Karpas-422 (cell line): ENCODE measurements at regions not wholly inside any gene's neighbourhood (a gene's known extent, or its start where the extent isn't known, plus 50 kb on each side); places are given as distances from the start of the nearest gene placed in this dataset.

ENCODE experiments used
- DNase-seq: peaks from one replicate; pipeline ENCODE4 v3.0.0-alpha.2; 2015
- H2AFZ ChIP-seq: fragments of 200-600 bp; sonication (generic); 2 replicates; pipeline ENCODE4 v1.6.1; 2014; ENCODE audit warnings: antibody characterized with exemption, low read length, mixed read lengths
- H3K27ac ChIP-seq: fragments of 200-600 bp; sonication (generic); 2 replicates; pipeline ENCODE4 v1.5.1; 2014; ENCODE audit warnings: mild to moderate bottlenecking, low read length, moderate library complexity
- H3K27me3 ChIP-seq: fragments of 200-600 bp; sonication (generic); 2 replicates; pipeline ENCODE4 v1.6.1; 2014; ENCODE audit warnings: low read length, mixed read lengths
- H3K36me3 ChIP-seq: fragments of 200-600 bp; sonication (generic); 2 replicates; pipeline ENCODE4 v1.6.1; 2014; ENCODE audit warnings: low read length, mixed read lengths; ENCODE audit not compliant: insufficient read depth
- H3K4me1 ChIP-seq: fragments of 200-600 bp; sonication (generic); 2 replicates; pipeline ENCODE4 v1.6.1; 2014; ENCODE audit warnings: mild to moderate bottlenecking, low read length, mixed read lengths
- H3K4me2 ChIP-seq: fragments of 200-600 bp; sonication (generic); 2 replicates; pipeline ENCODE4 v1.6.1; 2014; ENCODE audit warnings: low read length, low read depth, mild to moderate bottlenecking; ENCODE audit not compliant: poor library complexity, severe bottlenecking
- H3K4me3 ChIP-seq: fragments of 200-600 bp; sonication (generic); 2 replicates; pipeline ENCODE4 v1.5.1; 2014; ENCODE audit warnings: mild to moderate bottlenecking, antibody characterized with exemption, low read length, mixed read lengths
- H3K79me2 ChIP-seq: fragments of 200-600 bp; sonication (generic); 2 replicates; pipeline ENCODE4 v1.6.1; 2014; ENCODE audit warnings: mild to moderate bottlenecking, low read length, mixed read lengths
- H3K9ac ChIP-seq: fragments of 200-600 bp; sonication (generic); 2 replicates; pipeline ENCODE4 v1.6.0; 2014; ENCODE audit warnings: low read length
- H3K9me2 ChIP-seq: fragments of 200-600 bp; sonication (generic), shearing (Covaris generic); replicated peaks from 2 replicates; pipeline ENCODE4 v1.6.0; 2014; ENCODE audit warnings: mild to moderate bottlenecking, low read length, moderate library complexity; ENCODE audit not compliant: insufficient read depth
- H3K9me3 ChIP-seq: fragments of 300-700, 200-600 bp; sonication (generic); 2 replicates; pipeline ENCODE4 v1.6.1; 2014; ENCODE audit warnings: low read length, mixed read lengths
- H4K20me1 ChIP-seq: fragments of 200-600 bp; sonication (generic); 2 replicates; pipeline ENCODE4 v1.6.1; 2014; ENCODE audit warnings: mild to moderate bottlenecking, antibody characterized with exemption, low read length, low read depth; ENCODE audit not compliant: insufficient read depth

GRCh38 chr4:45629717-45630116 lies 494.1 kb downstream of the GABRG1 start:
- Histone ChIP-seq H3K9ac (no peak overlapping the region), H3K9me3 (peaks cover 10% of the 10 kb centered on the region)

GRCh38 chr4:45621971-45622370 lies 501.9 kb downstream of the GABRG1 start:
- Histone ChIP-seq H3K4me2 (no peak overlapping the region), H3K27me3 (no peaks in the 10 kb centered on the region), H4K20me1 (no peaks in the 10 kb centered on the region), H2AFZ (no peak overlapping the region), H3K9me3 (peaks cover 19% of the 10 kb centered on the region; the same call in 1 of the 2 replicates), H3K36me3 (no peaks in the 10 kb centered on the region), H3K9ac (no peak overlapping the region), H3K9me2 (no peaks in the 10 kb centered on the region; the same call in 1 of the 2 replicates), H3K4me3 (no peak overlapping the region), H3K4me1 (no peaks in the 10 kb centered on the region), H3K79me2 (no peaks in the 10 kb centered on the region), H3K27ac (no peak overlapping the region)
- DNase-seq = no peak

More at GRCh38 chr4:45629717-45630116, 494.1 kb downstream of the GABRG1 start:
- no peaks in the 10 kb centered on the region for H4K20me1 ChIP-seq
- H3K4me1 ChIP-seq = no peaks in the 10 kb centered on the region
- H3K4me2 ChIP-seq = no peak overlapping the region
- no peak for DNase-seq
- no peak overlapping the region for H3K4me3 ChIP-seq
- H3K9me2 ChIP-seq = no peaks in the 10 kb centered on the region
- H3K27ac ChIP-seq = no peak overlapping the region
- H3K79me2 ChIP-seq = no peaks in the 10 kb centered on the region
- no peaks in the 10 kb centered on the region for H3K36me3 ChIP-seq
- H3K27me3 ChIP-seq = no peaks in the 10 kb centered on the region
- H2AFZ ChIP-seq = no peak overlapping the region

- Histone ChIP-seq H3K4me3 (no peak overlapping the region), H2AFZ (no peak overlapping the region), H3K9me3 (peaks cover 19% of the 10 kb centered on the region), H4K20me1 (no peaks in the 10 kb centered on the region), H3K9me2 (no peaks in the 10 kb centered on the region; the same call in 1 of the 2 replicates), H3K9ac (no peak overlapping the region), H3K79me2 (no peaks in the 10 kb centered on the region), H3K27ac (no peak overlapping the region), H3K4me2 (no peak overlapping the region), H3K27me3 (no peaks in the 10 kb centered on the region), H3K36me3 (no peaks in the 10 kb centered on the region), H3K4me1 (no peaks in the 10 kb centered on the region)
- DNase-seq = no peak
Measured at GRCh38 chr4:45620808-45621207, 503.0 kb downstream of the GABRG1 start.

GRCh38 chr4:45596379-45597101 lies 527.3 kb downstream of the GABRG1 start:
- H3K4me1 ChIP-seq = no peaks in the 10 kb centered on the region
- H3K9ac ChIP-seq = no peak overlapping the region
- no peak overlapping the region for H3K27ac ChIP-seq
- H3K4me3 ChIP-seq = no peak overlapping the region
- H3K9me3 ChIP-seq = peaks cover 16% of the 10 kb centered on the region
- no peaks in the 10 kb centered on the region for H4K20me1 ChIP-seq
- no peaks in the 10 kb centered on the region for H3K27me3 ChIP-seq
- no peak overlapping the region for H2AFZ ChIP-seq
- no peaks in the 10 kb centered on the region for H3K36me3 ChIP-seq
- H3K4me2 ChIP-seq = no peak overlapping the region
- no peaks in the 10 kb centered on the region for H3K9me2 ChIP-seq
- no peak for DNase-seq
- H3K79me2 ChIP-seq = no peaks in the 10 kb centered on the region

GRCh38 chr4:45580334-45580733 lies 543.5 kb downstream of the GABRG1 start:
- Histone ChIP-seq H3K79me2 (no peaks in the 10 kb centered on the region), H3K9ac (no peak overlapping the region), H3K27ac (no peak overlapping the region), H2AFZ (no peak overlapping the region), H3K4me2 (no peak overlapping the region), H3K4me3 (no peak overlapping the region), H3K27me3 (no peaks in the 10 kb centered on the region), H3K9me2 (no peaks in the 10 kb centered on the region), H3K36me3 (no peaks in the 10 kb centered on the region), H3K4me1 (no peaks in the 10 kb centered on the region), H4K20me1 (no peaks in the 10 kb centered on the region), H3K9me3 (peaks cover 15% of the 10 kb centered on the region)
- DNase-seq = no peak

GRCh38 chr4:45578874-45579273 lies 545.0 kb downstream of the GABRG1 start:
- Histone ChIP-seq H3K9ac (no peak overlapping the region), H3K36me3 (no peaks in the 10 kb centered on the region), H3K79me2 (no peaks in the 10 kb centered on the region), H3K27me3 (no peaks in the 10 kb centered on the region), H4K20me1 (no peaks in the 10 kb centered on the region), H3K4me2 (no peak overlapping the region), H2AFZ (no peak overlapping the region), H3K4me1 (no peaks in the 10 kb centered on the region), H3K9me3 (peaks cover 11% of the 10 kb centered on the region), H3K9me2 (no peaks in the 10 kb centered on the region), H3K27ac (no peak overlapping the region), H3K4me3 (no peak overlapping the region)
- DNase-seq = no peak

- H3K4me2 ChIP-seq = no peak overlapping the region
Measured at GRCh38 chr4:45576275-45576674, 547.6 kb downstream of the GABRG1 start.

GRCh38 chr4:45569619-45570018 lies 554.2 kb downstream of the GABRG1 start:
- Histone ChIP-seq H3K27ac (no peak overlapping the region), H3K27me3 (no peaks in the 10 kb centered on the region), H3K4me1 (no peaks in the 10 kb centered on the region), H2AFZ (no peak overlapping the region), H3K4me2 (no peak overlapping the region), H3K9ac (no peak overlapping the region), H4K20me1 (no peaks in the 10 kb centered on the region), H3K9me2 (no peaks in the 10 kb centered on the region), H3K36me3 (no peaks in the 10 kb centered on the region), H3K9me3 (peaks cover 16% of the 10 kb centered on the region), H3K79me2 (no peaks in the 10 kb centered on the region), H3K4me3 (no peak overlapping the region)
- DNase-seq = no peak

More at GRCh38 chr4:45576275-45576674, 547.6 kb downstream of the GABRG1 start:
- no peaks in the 10 kb centered on the region for H3K4me1 ChIP-seq
- H4K20me1 ChIP-seq = no peaks in the 10 kb centered on the region
- DNase-seq = no peak
- peaks cover 14% of the 10 kb centered on the region for H3K9me3 ChIP-seq
- no peaks in the 10 kb centered on the region for H3K9me2 ChIP-seq
- no peaks in the 10 kb centered on the region for H3K79me2 ChIP-seq
- H3K27ac ChIP-seq = no peak overlapping the region
- no peaks in the 10 kb centered on the region for H3K36me3 ChIP-seq
- H3K27me3 ChIP-seq = no peaks in the 10 kb centered on the region
- H3K4me3 ChIP-seq = no peak overlapping the region
- H2AFZ ChIP-seq = no peak overlapping the region
- no peak overlapping the region for H3K9ac ChIP-seq
